A673 (cell line): ENCODE measurements at regions not wholly inside any gene's neighbourhood (a gene's known extent, or its start where the extent isn't known, plus 50 kb on each side); places are given as distances from the start of the nearest gene placed in this dataset.

ENCODE experiments used
- EZH2 ChIP-seq: fragments of 200-600 bp; sonication (generic); IDR thresholded peaks from 2 replicates; pipeline ENCODE4 v1.6.1; 2017; ENCODE audit warnings: borderline replicate concordance, low read depth, mild to moderate bottlenecking, mixed read lengths, antibody characterized with exemption, low read length; ENCODE audit not compliant: poor library complexity, severe bottlenecking
- TF ChIP-seq, protein P1 (sequence below): fragments of 300-800, 200-600 bp; sonication (generic); conservative IDR thresholded peaks from 2 replicates; pipeline ENCODE4 v1.5.1; 2017; ENCODE audit warnings: low read depth, mild to moderate bottlenecking, antibody characterized with exemption, low read length, moderate library complexity, mixed read lengths

GRCh38 chr14:71654810-71655209, 277.4 kb upstream of the RGS6 start:
- TF ChIP-seq, protein P1, sequence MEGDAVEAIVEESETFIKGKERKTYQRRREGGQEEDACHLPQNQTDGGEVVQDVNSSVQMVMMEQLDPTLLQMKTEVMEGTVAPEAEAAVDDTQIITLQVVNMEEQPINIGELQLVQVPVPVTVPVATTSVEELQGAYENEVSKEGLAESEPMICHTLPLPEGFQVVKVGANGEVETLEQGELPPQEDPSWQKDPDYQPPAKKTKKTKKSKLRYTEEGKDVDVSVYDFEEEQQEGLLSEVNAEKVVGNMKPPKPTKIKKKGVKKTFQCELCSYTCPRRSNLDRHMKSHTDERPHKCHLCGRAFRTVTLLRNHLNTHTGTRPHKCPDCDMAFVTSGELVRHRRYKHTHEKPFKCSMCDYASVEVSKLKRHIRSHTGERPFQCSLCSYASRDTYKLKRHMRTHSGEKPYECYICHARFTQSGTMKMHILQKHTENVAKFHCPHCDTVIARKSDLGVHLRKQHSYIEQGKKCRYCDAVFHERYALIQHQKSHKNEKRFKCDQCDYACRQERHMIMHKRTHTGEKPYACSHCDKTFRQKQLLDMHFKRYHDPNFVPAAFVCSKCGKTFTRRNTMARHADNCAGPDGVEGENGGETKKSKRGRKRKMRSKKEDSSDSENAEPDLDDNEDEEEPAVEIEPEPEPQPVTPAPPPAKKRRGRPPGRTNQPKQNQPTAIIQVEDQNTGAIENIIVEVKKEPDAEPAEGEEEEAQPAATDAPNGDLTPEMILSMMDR, result no peak
- no peak for TF ChIP-seq EZH2
